ENCODE measurements at regions not wholly inside any gene's neighbourhood (a gene's known extent, or its start where the extent isn't known, plus 50 kb on each side); places are given as distances from the start of the nearest gene placed in this dataset.

GRCh38 chr14:99098199-99098598 lies 173.8 kb downstream of the BCL11B start:
- no peak for TF ChIP-seq EZH2 (IDR thresholded peaks at IDR 0.05; ENCODE audit: insufficient read depth, poor library complexity, severe bottlenecking)
- TF ChIP-seq EZH2phosphoT487 (IDR thresholded peaks at IDR 0.05; ENCODE audit: insufficient read depth, low read depth), result no peak

All from GM23248 (cell line).